A673 (cell line): ENCODE measurements at regions not wholly inside any gene's neighbourhood (a gene's known extent, or its start where the extent isn't known, plus 50 kb on each side); places are given as distances from the start of the nearest gene placed in this dataset.

Experiments used
- BruUV-seq: library from RNA; stranded (reverse); fragments of 400-500 nt; replicated peaks from 2 replicates; lab custom pipeline; 2021; lab: Mats Ljungman, UMichigan
- CTCF ChIA-PET: fragments of 300-600 bp; sonication (Branson Sonifier 250); formaldehyde crosslinking; loops from one replicate; lab custom pipeline; 2022; ENCODE audit warnings: antibody characterized with exemption; lab: Charles Lee
- POLR2A ChIA-PET: fragments of 300-600 bp; sonication (Branson Sonifier 250); formaldehyde crosslinking; loops from one replicate; lab custom pipeline; 2022; ENCODE audit warnings: antibody characterized with exemption; ENCODE audit not compliant: low non-redundant PET; lab: Charles Lee
- DNase-seq: peaks from one replicate; pipeline ENCODE4 v3.0.0-alpha.2; 2015; ENCODE audit warnings: low spot score
- H3K27ac ChIP-seq: fragments of 200-600 bp; sonication (generic); 2 replicates; pipeline ENCODE4 v1.5.1; 2016; ENCODE audit warnings: mixed run types, low read depth, mild to moderate bottlenecking, mixed read lengths, antibody characterized with exemption, low read length; ENCODE audit not compliant: poor library complexity, severe bottlenecking
- H3K27me3 ChIP-seq: fragments of 200-600 bp; sonication (generic); replicated peaks from 2 replicates; pipeline ENCODE4 v1.6.1; 2017; ENCODE audit warnings: mixed run types, low read depth, mild to moderate bottlenecking, mixed read lengths, antibody characterized with exemption, low read length; ENCODE audit not compliant: insufficient read depth, poor library complexity
- H3K36me3 ChIP-seq: fragments of 200-600 bp; sonication (generic); 2 replicates; pipeline ENCODE4 v1.6.1; 2016; ENCODE audit warnings: mixed run types, mild to moderate bottlenecking, mixed read lengths, antibody characterized with exemption, low read length; ENCODE audit not compliant: insufficient read depth, poor library complexity, severe bottlenecking
- H3K4me1 ChIP-seq: fragments of 200-600 bp; sonication (generic); 2 replicates; pipeline ENCODE4 v1.6.1; 2017; ENCODE audit warnings: mixed run types, mild to moderate bottlenecking, mixed read lengths, antibody characterized with exemption, low read length; ENCODE audit not compliant: insufficient read depth, poor library complexity, severe bottlenecking
- H3K4me3 ChIP-seq: fragments of 200-600 bp; sonication (generic); 2 replicates; pipeline ENCODE4 v1.5.1; 2016; ENCODE audit warnings: low read depth, mixed run types, mild to moderate bottlenecking, mixed read lengths, low read length; ENCODE audit not compliant: poor library complexity, severe bottlenecking
- H3K9me3 ChIP-seq: fragments of 200-600 bp; sonication (generic); 2 replicates; pipeline ENCODE4 v1.6.1; 2016; ENCODE audit warnings: mixed run types, low read depth, mild to moderate bottlenecking, mixed read lengths, antibody characterized with exemption, low read length; ENCODE audit not compliant: poor library complexity, severe bottlenecking
- EZH2 ChIP-seq: fragments of 200-600 bp; sonication (generic); IDR thresholded peaks from 2 replicates; pipeline ENCODE4 v1.6.1; 2017; ENCODE audit warnings: borderline replicate concordance, low read depth, mild to moderate bottlenecking, mixed read lengths, antibody characterized with exemption, low read length; ENCODE audit not compliant: poor library complexity, severe bottlenecking
- intact Hi-C: fragments of 100-400 bp; cut with micrococcal nuclease; formaldehyde crosslinking; loops from one replicate; pipeline ENCODE4 v1.10.0; 2022; ENCODE audit not compliant: unreplicated experiment
- TF ChIP-seq, protein P1 (sequence below): fragments of 300-800, 200-600 bp; sonication (generic); conservative IDR thresholded peaks from 2 replicates; pipeline ENCODE4 v1.5.1; 2017; ENCODE audit warnings: low read depth, mild to moderate bottlenecking, antibody characterized with exemption, low read length, moderate library complexity, mixed read lengths

DNA sequence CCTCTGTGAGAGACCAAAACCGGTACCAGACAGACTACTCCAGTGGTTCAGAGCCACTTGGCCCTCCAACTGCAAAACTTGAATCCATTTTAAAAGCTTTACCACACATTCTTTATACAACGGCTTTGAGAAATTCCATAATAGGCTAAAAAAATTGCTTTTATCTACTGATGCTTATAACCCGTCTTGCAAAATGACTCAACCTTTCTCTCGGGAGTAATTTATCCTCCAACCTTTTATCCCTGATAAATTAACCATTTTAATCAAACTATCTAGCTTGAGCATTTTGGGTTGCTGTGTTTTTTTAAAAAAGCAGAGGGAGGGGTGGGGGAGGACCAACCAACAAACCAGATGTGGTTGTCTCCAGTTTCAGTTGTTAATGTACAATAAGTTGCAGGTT lies 275.7 kb upstream of the LRTM1 start:
- H3K27me3 ChIP-seq: no peaks in the 10 kb centered on the region
- no peaks in the 10 kb centered on the region for H3K4me1 ChIP-seq
- no peaks in the 10 kb centered on the region for H3K36me3 ChIP-seq
- POLR2A ChIA-PET: no interaction called here
- BruUV-seq: no TSS peak
- TF ChIP-seq, protein P1, sequence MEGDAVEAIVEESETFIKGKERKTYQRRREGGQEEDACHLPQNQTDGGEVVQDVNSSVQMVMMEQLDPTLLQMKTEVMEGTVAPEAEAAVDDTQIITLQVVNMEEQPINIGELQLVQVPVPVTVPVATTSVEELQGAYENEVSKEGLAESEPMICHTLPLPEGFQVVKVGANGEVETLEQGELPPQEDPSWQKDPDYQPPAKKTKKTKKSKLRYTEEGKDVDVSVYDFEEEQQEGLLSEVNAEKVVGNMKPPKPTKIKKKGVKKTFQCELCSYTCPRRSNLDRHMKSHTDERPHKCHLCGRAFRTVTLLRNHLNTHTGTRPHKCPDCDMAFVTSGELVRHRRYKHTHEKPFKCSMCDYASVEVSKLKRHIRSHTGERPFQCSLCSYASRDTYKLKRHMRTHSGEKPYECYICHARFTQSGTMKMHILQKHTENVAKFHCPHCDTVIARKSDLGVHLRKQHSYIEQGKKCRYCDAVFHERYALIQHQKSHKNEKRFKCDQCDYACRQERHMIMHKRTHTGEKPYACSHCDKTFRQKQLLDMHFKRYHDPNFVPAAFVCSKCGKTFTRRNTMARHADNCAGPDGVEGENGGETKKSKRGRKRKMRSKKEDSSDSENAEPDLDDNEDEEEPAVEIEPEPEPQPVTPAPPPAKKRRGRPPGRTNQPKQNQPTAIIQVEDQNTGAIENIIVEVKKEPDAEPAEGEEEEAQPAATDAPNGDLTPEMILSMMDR: no peak
- no peak for TF ChIP-seq EZH2
- CTCF ChIA-PET: no interaction called here
- no peak overlapping the region for H3K27ac ChIP-seq
- intact Hi-C loops: no loop called here
- DNase-seq: no peak
- H3K4me3 ChIP-seq: no peak overlapping the region
- no peaks in the 10 kb centered on the region for H3K9me3 ChIP-seq

- Histone ChIP-seq H3K4me3 (no peak overlapping the region), H3K9me3 (no peaks in the 10 kb centered on the region), H3K4me1 (no peaks in the 10 kb centered on the region), H3K27me3 (no peaks in the 10 kb centered on the region), H3K36me3 (no peaks in the 10 kb centered on the region), H3K27ac (no peak overlapping the region)
- BruUV-seq: no TSS peak
- DNase-seq: no peak
- POLR2A ChIA-PET: no interaction called here
- no peak for TF ChIP-seq EZH2
- TF ChIP-seq, protein P1: no peak
- CTCF ChIA-PET: no interaction called here
- intact Hi-C loops: no loop called here
Observed at GRCh38 chr3:55203006-55203405, 275.1 kb upstream of the LRTM1 start.

- H3K4me1 ChIP-seq: no peaks in the 10 kb centered on the region
- H3K27ac ChIP-seq: no peak overlapping the region
- ChIA-PET POLR2A (no interaction called here), CTCF (no interaction called here)
- intact Hi-C loops: no loop called here
- H3K36me3 ChIP-seq: no peaks in the 10 kb centered on the region
- no peaks in the 10 kb centered on the region for H3K27me3 ChIP-seq
- H3K9me3 ChIP-seq: no peaks in the 10 kb centered on the region
- TF ChIP-seq EZH2: no peak
- TF ChIP-seq, protein P1: no peak
- no TSS peak for BruUV-seq
- DNase-seq: no peak
- H3K4me3 ChIP-seq: no peak overlapping the region
Observed at GRCh38 chr3:55202326-55202725, 274.5 kb upstream of the LRTM1 start.
